ENCODE measurements at regions not wholly inside any gene's neighbourhood (a gene's known extent, or its start where the extent isn't known, plus 50 kb on each side); places are given as distances from the start of the nearest gene placed in this dataset.

DNA sequence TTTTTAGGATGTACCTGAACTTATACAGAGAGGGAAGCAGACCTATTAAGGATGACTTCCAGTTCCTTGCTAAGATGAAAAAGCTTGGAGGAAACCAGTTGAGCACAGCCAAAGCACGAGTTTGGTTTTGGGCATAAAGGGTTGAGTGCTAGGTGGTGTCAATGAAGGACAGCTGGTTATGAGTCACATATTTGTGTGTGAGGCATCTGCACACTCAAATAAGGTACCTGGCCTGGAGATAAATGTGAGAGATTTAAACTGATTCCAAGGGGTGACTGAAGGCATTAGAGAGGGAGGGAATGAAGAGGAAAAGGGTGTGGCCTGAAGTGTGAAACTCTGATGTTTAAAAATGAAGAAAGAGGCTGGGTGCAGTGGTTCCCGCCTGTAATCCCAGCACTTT is 486.7 kb downstream of the DIPK2A start:
- no peaks in the 10 kb centered on the region for H3K27me3 ChIP-seq (ENCODE audit: insufficient read depth, low read depth, low read length)
- no peaks in the 10 kb centered on the region for H4K20me1 ChIP-seq (ENCODE audit: insufficient read depth)
- TF ChIP-seq RAD21 (conservative IDR thresholded peaks at IDR 0.05): no peak
- TF ChIP-seq EP300 (conservative IDR thresholded peaks at IDR 0.05; ENCODE audit: poor library complexity, severe bottlenecking): no peak
- no peaks in the 10 kb centered on the region for H3K9me3 ChIP-seq (ENCODE audit: low read length)
- H3K9ac ChIP-seq (ENCODE audit: low read length): no peak overlapping the region
- no peaks in the 10 kb centered on the region for H3K36me3 ChIP-seq (ENCODE audit: insufficient read depth, low read length)
- H3K79me2 ChIP-seq (replicated peaks; ENCODE audit: insufficient read depth, low read length): no peaks in the 10 kb centered on the region
- H2AFZ ChIP-seq (ENCODE audit: low read depth, low read length): no peak overlapping the region
- no peaks in the 10 kb centered on the region for H3K9me2 ChIP-seq (ENCODE audit: insufficient read depth, low read length)
- no peak overlapping the region for H3K4me2 ChIP-seq (ENCODE audit: low read length)
- no peak overlapping the region for H3K27ac ChIP-seq (ENCODE audit: low read length)
- H3K4me3 ChIP-seq (ENCODE audit: low read length): no peak overlapping the region
- H3F3A ChIP-seq (ENCODE audit: insufficient read depth, low read length, poor library complexity, severe bottlenecking): no peaks in the 10 kb centered on the region

DNA sequence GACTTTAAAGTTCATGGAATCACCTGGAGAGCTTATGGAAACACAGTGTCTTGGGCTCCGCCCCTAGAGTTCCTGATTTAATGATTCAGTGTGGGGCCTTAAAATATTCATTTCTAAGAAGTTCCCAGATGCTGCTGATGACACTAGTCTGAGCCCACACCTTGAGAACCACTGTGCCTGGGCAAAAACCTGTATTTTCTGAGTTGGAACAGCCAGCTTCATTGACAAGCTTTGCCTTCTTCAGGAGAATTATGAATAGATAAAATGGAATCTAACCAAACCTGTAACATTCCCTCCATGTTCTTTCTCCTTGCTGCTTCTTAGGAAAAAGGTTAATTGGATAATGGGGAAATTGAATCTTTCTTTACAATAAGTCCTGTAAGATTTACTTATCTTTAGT is 490.7 kb downstream of the DIPK2A start:
- Histone ChIP-seq H3K79me2 (replicated peaks; ENCODE audit: insufficient read depth, low read length) (no peaks in the 10 kb centered on the region), H3K27ac (ENCODE audit: low read length) (no peak overlapping the region), H4K20me1 (ENCODE audit: insufficient read depth) (no peaks in the 10 kb centered on the region), H3K36me3 (ENCODE audit: insufficient read depth, low read length) (no peaks in the 10 kb centered on the region), H3K9me3 (ENCODE audit: low read length) (no peaks in the 10 kb centered on the region), H3K27me3 (ENCODE audit: insufficient read depth, low read depth, low read length) (no peaks in the 10 kb centered on the region), H3K9ac (ENCODE audit: low read length) (no peak overlapping the region), H3K9me2 (ENCODE audit: insufficient read depth, low read length) (no peaks in the 10 kb centered on the region), H3K4me3 (ENCODE audit: low read length) (no peak overlapping the region), H3K4me2 (ENCODE audit: low read length) (no peak overlapping the region), H2AFZ (ENCODE audit: low read depth, low read length) (no peak overlapping the region), H3F3A (ENCODE audit: insufficient read depth, low read length, poor library complexity, severe bottlenecking) (no peaks in the 10 kb centered on the region)
- no peak for TF ChIP-seq SMC3 (conservative IDR thresholded peaks at IDR 0.05; ENCODE audit: poor library complexity)

DNA sequence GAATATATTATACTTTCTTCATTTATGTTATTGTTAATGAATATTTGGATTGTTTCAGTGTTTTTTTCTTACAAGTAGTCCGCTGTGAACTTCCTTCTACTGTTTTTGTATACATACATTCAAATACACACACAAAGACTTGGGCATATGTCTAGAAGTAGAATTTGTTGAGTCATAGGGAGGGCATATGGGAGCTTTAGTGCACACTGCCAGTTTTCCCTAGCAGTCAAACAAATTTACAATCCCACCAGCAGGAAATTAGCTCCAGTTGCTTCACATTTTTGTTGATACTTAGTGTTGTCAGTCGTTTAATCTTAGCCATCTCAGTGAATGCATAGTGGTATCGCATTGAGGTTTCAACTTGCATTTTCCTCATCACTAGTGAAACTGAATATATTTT is 492.3 kb downstream of the DIPK2A start:
- no peaks in the 10 kb centered on the region for H3F3A ChIP-seq (ENCODE audit: insufficient read depth, low read length, poor library complexity, severe bottlenecking)
- H4K20me1 ChIP-seq (ENCODE audit: insufficient read depth): no peaks in the 10 kb centered on the region
- no peaks in the 10 kb centered on the region for H3K36me3 ChIP-seq (ENCODE audit: insufficient read depth, low read length)
- no peaks in the 10 kb centered on the region for H3K9me2 ChIP-seq (ENCODE audit: insufficient read depth, low read length)
- H2AFZ ChIP-seq (ENCODE audit: low read depth, low read length): no peak overlapping the region
- no peak overlapping the region for H3K4me2 ChIP-seq (ENCODE audit: low read length)
- H3K9me3 ChIP-seq (ENCODE audit: low read length): no peaks in the 10 kb centered on the region
- no peak overlapping the region for H3K9ac ChIP-seq (ENCODE audit: low read length)
- TF ChIP-seq POLR2AphosphoS5 (IDR thresholded peaks at IDR 0.05) (no peak), TAF1 (IDR thresholded peaks at IDR 0.05; ENCODE audit: low read depth) (no peak), EZH2 (IDR thresholded peaks at IDR 0.05; ENCODE audit: borderline replicate concordance, insufficient read depth, low read length, poor library complexity, severe bottlenecking) (no peak), EP300 (conservative IDR thresholded peaks at IDR 0.05; ENCODE audit: poor library complexity, severe bottlenecking) (no peak), RAD21 (conservative IDR thresholded peaks at IDR 0.05) (no peak), REST (IDR thresholded peaks at IDR 0.05; ENCODE audit: borderline replicate concordance) (no peak), MXI1 (conservative IDR thresholded peaks at IDR 0.05; ENCODE audit: poor library complexity, severe bottlenecking) (no peak), SMC3 (conservative IDR thresholded peaks at IDR 0.05; ENCODE audit: poor library complexity) (no peak)
- TF ChIP-seq, protein P1, sequence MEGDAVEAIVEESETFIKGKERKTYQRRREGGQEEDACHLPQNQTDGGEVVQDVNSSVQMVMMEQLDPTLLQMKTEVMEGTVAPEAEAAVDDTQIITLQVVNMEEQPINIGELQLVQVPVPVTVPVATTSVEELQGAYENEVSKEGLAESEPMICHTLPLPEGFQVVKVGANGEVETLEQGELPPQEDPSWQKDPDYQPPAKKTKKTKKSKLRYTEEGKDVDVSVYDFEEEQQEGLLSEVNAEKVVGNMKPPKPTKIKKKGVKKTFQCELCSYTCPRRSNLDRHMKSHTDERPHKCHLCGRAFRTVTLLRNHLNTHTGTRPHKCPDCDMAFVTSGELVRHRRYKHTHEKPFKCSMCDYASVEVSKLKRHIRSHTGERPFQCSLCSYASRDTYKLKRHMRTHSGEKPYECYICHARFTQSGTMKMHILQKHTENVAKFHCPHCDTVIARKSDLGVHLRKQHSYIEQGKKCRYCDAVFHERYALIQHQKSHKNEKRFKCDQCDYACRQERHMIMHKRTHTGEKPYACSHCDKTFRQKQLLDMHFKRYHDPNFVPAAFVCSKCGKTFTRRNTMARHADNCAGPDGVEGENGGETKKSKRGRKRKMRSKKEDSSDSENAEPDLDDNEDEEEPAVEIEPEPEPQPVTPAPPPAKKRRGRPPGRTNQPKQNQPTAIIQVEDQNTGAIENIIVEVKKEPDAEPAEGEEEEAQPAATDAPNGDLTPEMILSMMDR (IDR thresholded peaks at IDR 0.05; ENCODE audit: poor library complexity, severe bottlenecking): no peak
- no peak overlapping the region for H3K4me3 ChIP-seq (ENCODE audit: low read length)
- H3K27ac ChIP-seq (ENCODE audit: low read length): no peak overlapping the region
- H3K79me2 ChIP-seq (replicated peaks; ENCODE audit: insufficient read depth, low read length): no peaks in the 10 kb centered on the region
- no peaks in the 10 kb centered on the region for H3K27me3 ChIP-seq (ENCODE audit: insufficient read depth, low read depth, low read length)
